ENCODE measurements at regions not wholly inside any gene's neighbourhood (a gene's known extent, or its start where the extent isn't known, plus 50 kb on each side); places are given as distances from the start of the nearest gene placed in this dataset.

GRCh38 chr2:41913921-41914609 is 133.8 kb upstream of the PKDCC start:
- DNase-seq (ENCODE audit: low read depth) = no peak

GRCh38 chr2:41914936-41915335 is 132.9 kb upstream of the PKDCC start:
- DNase-seq (ENCODE audit: low read depth) = no peak

- DNase-seq (ENCODE audit: low read depth) = no peak
These were observed 131.6 kb upstream of the PKDCC start for GRCh38 chr2:41916177-41916576.

GRCh38 chr2:41917587-41917986 is 130.2 kb upstream of the PKDCC start:
- no peak for DNase-seq (ENCODE audit: low read depth)

GRCh38 chr2:41919135-41919534 is 128.7 kb upstream of the PKDCC start:
- DNase-seq (ENCODE audit: low read depth) = no peak

GRCh38 chr2:41920181-41920580 is 127.6 kb upstream of the PKDCC start:
- no peak for DNase-seq (ENCODE audit: low read depth)

GRCh38 chr2:41920812-41921211 is 127.0 kb upstream of the PKDCC start:
- no peak for DNase-seq (ENCODE audit: low read depth)

GRCh38 chr2:41922177-41922576 is 125.6 kb upstream of the PKDCC start:
- DNase-seq (ENCODE audit: low read depth) = no peak

GRCh38 chr2:41923156-41923786 is 124.5 kb upstream of the PKDCC start:
- DNase-seq (ENCODE audit: low read depth) = no peak

- DNase-seq (ENCODE audit: low read depth) = no peak
These were observed 123.8 kb upstream of the PKDCC start for GRCh38 chr2:41924024-41924423.

- no peak for DNase-seq (ENCODE audit: low read depth)
These were observed 123.0 kb upstream of the PKDCC start for GRCh38 chr2:41924709-41925408.

GRCh38 chr2:41925712-41926111 is 122.1 kb upstream of the PKDCC start:
- no peak for DNase-seq (ENCODE audit: low read depth)

- no peak for DNase-seq (ENCODE audit: low read depth)
These were observed 120.9 kb upstream of the PKDCC start for GRCh38 chr2:41926614-41927580.

GRCh38 chr2:41927581-41928264 is 120.1 kb upstream of the PKDCC start:
- DNase-seq (ENCODE audit: low read depth) = no peak

- no peak for DNase-seq (ENCODE audit: low read depth)
These were observed 119.3 kb upstream of the PKDCC start for GRCh38 chr2:41928526-41928925.

GRCh38 chr2:41930807-41931566 is 116.8 kb upstream of the PKDCC start:
- DNase-seq (ENCODE audit: low read depth) = no peak

GRCh38 chr2:41932241-41933045 is 115.4 kb upstream of the PKDCC start:
- no peak for DNase-seq (ENCODE audit: low read depth)

- no peak for DNase-seq (ENCODE audit: low read depth)
These were observed 114.8 kb upstream of the PKDCC start for GRCh38 chr2:41933046-41933420.

- no peak for DNase-seq (ENCODE audit: low read depth)
These were observed 114.1 kb upstream of the PKDCC start for GRCh38 chr2:41933585-41934320.
